RWPE2 (cell line): ENCODE measurements at regions not wholly inside any gene's neighbourhood (a gene's known extent, or its start where the extent isn't known, plus 50 kb on each side); places are given as distances from the start of the nearest gene placed in this dataset.

Source experiments
- ATAC-seq: fragments of 200-7000 bp; cut with Tn5 transposase; 3 replicates; pipeline ENCODE4 v1.9.1; 2021; ENCODE audit warnings: low read depth
- DNase-seq: peaks from one replicate; pipeline ENCODE4 v3.0.0-alpha.2; 2020; ENCODE audit warnings: low spot score
- H3K27ac ChIP-seq: fragments of 450-650 bp; 2 replicates; pipeline ENCODE4 v1.5.1; 2017; ENCODE audit warnings: mild to moderate bottlenecking; ENCODE audit not compliant: poor library complexity, severe bottlenecking
- H3K27me3 ChIP-seq: fragments of 250-450 bp; sonication (Bioruptor Pico); 2 replicates; pipeline ENCODE4 v1.5.1; 2021; ENCODE audit warnings: mild to moderate bottlenecking, moderate library complexity; ENCODE audit not compliant: insufficient read depth, poor library complexity, severe bottlenecking
- H3K36me3 ChIP-seq: fragments of 250-450 bp; sonication (Bioruptor Pico); 2 replicates; pipeline ENCODE4 v1.5.1; 2020; ENCODE audit warnings: low read depth, mild to moderate bottlenecking, moderate library complexity
- H3K4me1 ChIP-seq: fragments of 250-450 bp; sonication (Bioruptor Pico); 2 replicates; pipeline ENCODE4 v1.5.1; 2021; ENCODE audit warnings: mild to moderate bottlenecking, moderate library complexity; ENCODE audit not compliant: insufficient read depth, poor library complexity, severe bottlenecking
- H3K4me3 ChIP-seq: fragments of 250-450 bp; sonication (Bioruptor Pico); 2 replicates; pipeline ENCODE4 v1.5.1; 2021; ENCODE audit warnings: mild to moderate bottlenecking, moderate library complexity; ENCODE audit not compliant: severe bottlenecking
- H3K9me3 ChIP-seq: fragments of 250-450 bp; sonication (Bioruptor Pico); 2 replicates; pipeline ENCODE4 v1.5.1; 2021; ENCODE audit warnings: mild to moderate bottlenecking, moderate library complexity; ENCODE audit not compliant: severe bottlenecking
- CTCF ChIP-seq: fragments of 450-650 bp; IDR thresholded peaks from one replicate; pipeline ENCODE4 v1.5.1; 2017; ENCODE audit warnings: mild to moderate bottlenecking, moderate library complexity; ENCODE audit not compliant: poor library complexity, severe bottlenecking

GRCh38 chr4:53937327-53937726, 127.1 kb downstream of the CHIC2 start:
- H3K36me3 ChIP-seq = no peaks in the 10 kb centered on the region
- no peaks in the 10 kb centered on the region for H3K4me1 ChIP-seq
- no peaks in the 10 kb centered on the region for H3K27me3 ChIP-seq
- no peak for DNase-seq
- ATAC-seq = no peak
- no peak overlapping the region for H3K27ac ChIP-seq
- peaks cover 4% of the 10 kb centered on the region for H3K9me3 ChIP-seq
- TF ChIP-seq CTCF = no peak
- no peak overlapping the region for H3K4me3 ChIP-seq

GRCh38 chr4:53935780-53936179, 128.6 kb downstream of the CHIC2 start:
- no peaks in the 10 kb centered on the region for H3K27me3 ChIP-seq
- DNase-seq = no peak
- no peaks in the 10 kb centered on the region for H3K36me3 ChIP-seq
- TF ChIP-seq CTCF = no peak
- H3K4me1 ChIP-seq = no peaks in the 10 kb centered on the region
- no peak for ATAC-seq
- H3K9me3 ChIP-seq = peaks cover 4% of the 10 kb centered on the region
- no peak overlapping the region for H3K27ac ChIP-seq
- no peak overlapping the region for H3K4me3 ChIP-seq

GRCh38 chr4:53932796-53933610, 131.4 kb downstream of the CHIC2 start:
- DNase-seq (no peak), ATAC-seq (no peak)
- Histone ChIP-seq H3K9me3 (no peaks in the 10 kb centered on the region), H3K36me3 (no peaks in the 10 kb centered on the region), H3K4me1 (peaks cover 7% of the 10 kb centered on the region), H3K27me3 (no peaks in the 10 kb centered on the region), H3K4me3 (no peak overlapping the region), H3K27ac (no peak overlapping the region)
- TF ChIP-seq CTCF = no peak

- no peak overlapping the region for H3K27ac ChIP-seq
- H3K4me1 ChIP-seq = peaks cover 7% of the 10 kb centered on the region
- no peak overlapping the region for H3K4me3 ChIP-seq
- no peaks in the 10 kb centered on the region for H3K9me3 ChIP-seq
- TF ChIP-seq CTCF = no peak
- no peak for DNase-seq
- H3K36me3 ChIP-seq = no peaks in the 10 kb centered on the region
- H3K27me3 ChIP-seq = no peaks in the 10 kb centered on the region
- ATAC-seq = no peak
Measured at GRCh38 chr4:53931461-53931961, 132.9 kb downstream of the CHIC2 start.
